Kidney (tissue), 13 donors: ENCODE measurements at regions not wholly inside any gene's neighbourhood (a gene's known extent, or its start where the extent isn't known, plus 50 kb on each side); places are given as distances from the start of the nearest gene placed in this dataset.
A peak's percentile ranks its signal among the peaks of the same experiment; 100 is the strongest.

Experiments used
- DNase-seq, 5 donors: peaks; one replicate each; pipeline ENCODE4 v3.0.0-alpha.2; 2013 to 2020
- FAIRE-seq: peaks from 2 replicates; lab custom pipeline; 2012; peaks lifted over from hg19 to GRCh38; lab: Jason Lieb, UNC
- H3K27ac ChIP-seq, 2 donors: one replicate each; pipeline ENCODE4 v1.7.0; 2013; ENCODE audit warnings: low read depth in 2 of 2, low read length in 2 of 2, inconsistent platforms in 1 of 2
- H3K27me3 ChIP-seq: one replicate; pipeline ENCODE4 v1.7.1; 2013; ENCODE audit warnings: low read length, inconsistent platforms; ENCODE audit not compliant: control insufficient read depth, insufficient read depth
- H3K36me3 ChIP-seq, 3 donors: one replicate each; pipeline versions ENCODE4 v1.7.0 to v1.7.1; 2013; ENCODE audit warnings: low read length in 3 of 3, control low read depth in 1 of 3, inconsistent platforms in 1 of 3; ENCODE audit not compliant: insufficient read depth in 3 of 3, control insufficient read depth in 2 of 3
- H3K4me1 ChIP-seq, 3 donors: one replicate each; pipeline versions ENCODE4 v1.7.0 to v1.7.1; 2013; ENCODE audit warnings: low read length in 3 of 3, inconsistent platforms in 1 of 3, low read depth in 1 of 3; ENCODE audit not compliant: control insufficient read depth in 2 of 3, insufficient read depth in 2 of 3
- H3K4me3 ChIP-seq, 3 donors: one replicate each; pipeline versions ENCODE4 v1.7.0 to v1.8.1; 2013; ENCODE audit warnings: low read length in 3 of 3, control low read depth in 1 of 3, inconsistent platforms in 1 of 3
- H3K9ac ChIP-seq, 3 donors: one replicate each; pipeline versions ENCODE4 v1.7.0 to v1.7.1; 2013; ENCODE audit warnings: low read length in 3 of 3, control low read depth in 1 of 3, inconsistent platforms in 1 of 3
- H3K9me3 ChIP-seq, 3 donors: one replicate each; pipeline versions ENCODE4 v1.7.0 to v1.7.1; 2013; ENCODE audit warnings: low read length in 3 of 3, control low read depth in 1 of 3, inconsistent platforms in 1 of 3; ENCODE audit not compliant: control insufficient read depth in 2 of 3, insufficient read depth in 1 of 3
- intact Hi-C: fragments of 100-400 bp; cut with DNase I; formaldehyde crosslinking; loops from one replicate; pipeline ENCODE4 v1.11.1; 2022
- TF ChIP-seq, protein P1 (sequence below): IDR thresholded peaks from 3 replicates; pipeline ENCODE4 v1.5.1; 2012; ENCODE audit warnings: mild to moderate bottlenecking, moderate library complexity, borderline replicate concordance; ENCODE audit not compliant: insufficient read depth; ENCODE audit errors: extremely low read depth
- donor health status: control.
- donor health status: control.
- donor health status: control.
- donor health status: control.
- donor health status: control.
- donor health status: DM: yes; HTN: yes; CAD: no.
- donor health status: Normal renal cell carcinoma (clear cell type).

DNA sequence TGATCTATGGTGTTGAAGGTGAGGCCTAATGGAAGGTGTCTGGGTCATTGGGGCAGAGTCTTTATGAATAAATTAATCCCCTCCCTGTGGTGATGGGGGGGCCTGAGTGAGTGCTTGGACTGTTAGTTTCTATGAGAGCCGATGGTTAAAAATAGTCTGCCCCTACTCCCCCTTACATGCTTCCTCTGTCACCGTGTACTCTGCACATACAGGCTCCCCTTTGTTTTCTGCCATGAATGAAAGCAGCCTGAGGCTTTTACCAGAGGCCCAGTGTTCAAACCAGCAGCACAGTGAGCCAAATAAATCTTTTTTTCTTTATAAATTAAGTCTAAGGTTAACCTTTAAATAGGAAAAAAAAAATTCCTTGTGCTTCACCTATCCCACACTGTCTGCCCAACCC is 657.0 kb downstream of the AMY1C start:
- DNase-seq (no peak), FAIRE-seq (no peak)
- H3K27me3 ChIP-seq = no peaks in the 10 kb centered on the region
- intact Hi-C loops = no loop called here
- H3K9me3 ChIP-seq = no peaks in the 10 kb centered on the region
- TF ChIP-seq, protein P1, sequence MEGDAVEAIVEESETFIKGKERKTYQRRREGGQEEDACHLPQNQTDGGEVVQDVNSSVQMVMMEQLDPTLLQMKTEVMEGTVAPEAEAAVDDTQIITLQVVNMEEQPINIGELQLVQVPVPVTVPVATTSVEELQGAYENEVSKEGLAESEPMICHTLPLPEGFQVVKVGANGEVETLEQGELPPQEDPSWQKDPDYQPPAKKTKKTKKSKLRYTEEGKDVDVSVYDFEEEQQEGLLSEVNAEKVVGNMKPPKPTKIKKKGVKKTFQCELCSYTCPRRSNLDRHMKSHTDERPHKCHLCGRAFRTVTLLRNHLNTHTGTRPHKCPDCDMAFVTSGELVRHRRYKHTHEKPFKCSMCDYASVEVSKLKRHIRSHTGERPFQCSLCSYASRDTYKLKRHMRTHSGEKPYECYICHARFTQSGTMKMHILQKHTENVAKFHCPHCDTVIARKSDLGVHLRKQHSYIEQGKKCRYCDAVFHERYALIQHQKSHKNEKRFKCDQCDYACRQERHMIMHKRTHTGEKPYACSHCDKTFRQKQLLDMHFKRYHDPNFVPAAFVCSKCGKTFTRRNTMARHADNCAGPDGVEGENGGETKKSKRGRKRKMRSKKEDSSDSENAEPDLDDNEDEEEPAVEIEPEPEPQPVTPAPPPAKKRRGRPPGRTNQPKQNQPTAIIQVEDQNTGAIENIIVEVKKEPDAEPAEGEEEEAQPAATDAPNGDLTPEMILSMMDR = no peak
- no peaks in the 10 kb centered on the region for H3K36me3 ChIP-seq
- no peaks in the 10 kb centered on the region for H3K4me1 ChIP-seq
- H3K27ac ChIP-seq = no peak overlapping the region
- no peak overlapping the region for H3K9ac ChIP-seq
- H3K4me3 ChIP-seq = no peak overlapping the region

DNA sequence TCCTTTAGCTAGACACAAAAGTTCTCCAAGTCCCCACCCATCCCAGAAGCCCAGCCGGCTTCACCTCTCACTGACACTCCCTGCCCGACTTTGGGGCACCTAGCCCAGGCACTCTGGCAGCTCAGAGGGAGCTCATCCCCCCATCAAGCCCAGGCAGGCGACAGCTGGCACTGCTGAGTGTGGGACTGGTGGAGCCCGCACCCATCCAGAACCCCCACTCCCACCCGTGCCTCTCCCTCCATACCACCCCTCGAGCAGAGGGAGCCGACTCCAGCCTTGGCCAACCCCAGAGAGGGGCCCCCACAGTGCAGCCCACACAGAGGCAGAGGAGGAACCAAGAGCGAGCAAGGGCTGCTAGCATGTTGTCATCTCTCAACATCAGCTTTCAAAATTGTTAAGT is 658.6 kb downstream of the AMY1C start:
- H3K4me1 ChIP-seq = no peaks in the 10 kb centered on the region
- no peak overlapping the region for H3K27ac ChIP-seq
- H3K36me3 ChIP-seq = no peaks in the 10 kb centered on the region
- intact Hi-C loops = no loop called here
- H3K9ac ChIP-seq = no peak overlapping the region
- FAIRE-seq (no peak), DNase-seq (peak in 1 of 5 donors; percentile 59)
- no peaks in the 10 kb centered on the region for H3K27me3 ChIP-seq
- TF ChIP-seq, protein P1 = no peak
- H3K4me3 ChIP-seq = no peak overlapping the region
- no peaks in the 10 kb centered on the region for H3K9me3 ChIP-seq

- H3K27me3 ChIP-seq = no peaks in the 10 kb centered on the region
- DNase-seq (no peak), FAIRE-seq (no peak)
- H3K36me3 ChIP-seq = no peaks in the 10 kb centered on the region
- TF ChIP-seq, protein P1 = no peak
- H3K27ac ChIP-seq = no peak overlapping the region
- no peaks in the 10 kb centered on the region for H3K9me3 ChIP-seq
- no peak overlapping the region for H3K9ac ChIP-seq
- intact Hi-C loops = no loop called here
- no peak overlapping the region for H3K4me3 ChIP-seq
- H3K4me1 ChIP-seq = no peaks in the 10 kb centered on the region
Observed at GRCh38 chr1:104435255-104435654, 685.6 kb downstream of the AMY1C start.

DNA sequence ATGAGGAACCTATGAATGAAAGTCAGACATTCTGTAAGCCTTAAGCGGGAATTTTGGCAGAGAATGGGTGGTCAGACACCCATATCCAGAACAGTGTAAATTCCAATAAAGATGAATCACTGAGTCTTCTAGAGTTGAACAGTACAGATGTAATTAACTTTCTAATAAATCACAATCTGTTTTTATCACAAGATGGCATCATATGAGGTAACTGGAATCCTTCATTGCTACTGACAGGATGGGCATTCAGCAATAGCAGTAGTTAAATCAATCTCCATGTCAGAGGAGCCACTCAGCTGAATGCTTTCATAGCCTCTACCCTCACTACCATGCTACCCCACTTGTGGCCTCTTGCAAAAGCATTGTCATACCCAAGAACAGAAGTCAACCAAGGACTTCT is 690.3 kb downstream of the AMY1C start:
- no peaks in the 10 kb centered on the region for H3K36me3 ChIP-seq
- intact Hi-C loops = no loop called here
- H3K4me3 ChIP-seq = no peak overlapping the region
- no peak overlapping the region for H3K27ac ChIP-seq
- DNase-seq = no peak
- H3K4me1 ChIP-seq = no peaks in the 10 kb centered on the region
- H3K9me3 ChIP-seq = no peaks in the 10 kb centered on the region
- H3K27me3 ChIP-seq = no peaks in the 10 kb centered on the region
- no peak for FAIRE-seq
- H3K9ac ChIP-seq = no peak overlapping the region
- TF ChIP-seq, protein P1 = no peak
